HCT116 (cell line): ENCODE measurements at regions not wholly inside any gene's neighbourhood (a gene's known extent, or its start where the extent isn't known, plus 50 kb on each side); places are given as distances from the start of the nearest gene placed in this dataset.

Experiments used
- ATAC-seq: fragments of 200-7000 bp; cut with Tn5 transposase; 2 replicates; pipeline ENCODE4 v1.9.1; 2020; ENCODE audit warnings: mild to moderate bottlenecking, moderate library complexity
- BruUV-seq: library from RNA; stranded (reverse); fragments of 400-500 nt; replicated peaks from 2 replicates; lab custom pipeline; 2021; lab: Mats Ljungman, UMichigan
- CTCF ChIA-PET: fragments of 300-600 bp; sonication (Branson Sonifier 250); formaldehyde crosslinking; loops from one replicate; lab custom pipeline; 2021; ENCODE audit warnings: antibody characterized with exemption; lab: Charles Lee
- POLR2A ChIA-PET: fragments of 300-600, 350-600 bp; sonication (Branson Sonifier 250); formaldehyde crosslinking; loops from one replicate; lab custom pipeline; 2021; ENCODE audit warnings: antibody characterized with exemption; lab: Charles Lee
- RAD21 ChIA-PET, 2 experiments: fragments of 300-600 bp; sonication (Branson Sonifier 250); formaldehyde crosslinking; loops; one replicate each; lab custom pipeline; 2023; ENCODE audit warnings: low total read pairs in 2 of 2; ENCODE audit not compliant: uncharacterized antibody in 2 of 2, unreplicated experiment in 2 of 2, low non-redundant PET in 1 of 2; lab: Charles Lee
- DNase-seq: peaks from one replicate; pipeline ENCODE4 v3.0.0-alpha.2; 2010; ENCODE audit warnings: low read depth, low spot score
- H2AFZ ChIP-seq: fragments of 200-600 bp; shearing (Covaris generic), sonication (generic); 2 replicates; pipeline ENCODE4 v1.6.1; 2017; ENCODE audit warnings: low read depth, mixed run types, mixed read lengths, antibody characterized with exemption, low read length; ENCODE audit not compliant: poor library complexity, severe bottlenecking
- H3K27ac ChIP-seq: 2 replicates; pipeline ENCODE4 v1.5.1; 2012; ENCODE audit warnings: low read depth, low read length
- H3K27me3 ChIP-seq: fragments of 200-600 bp; sonication (generic); 2 replicates; pipeline ENCODE4 v1.6.1; 2016; ENCODE audit warnings: mixed run types, low read length, mixed read lengths; ENCODE audit not compliant: insufficient read depth
- H3K36me3 ChIP-seq, 2 experiments: fragments of 200-500 bp in 1 of 2; fragments of 200-600 bp in 1 of 2; sonication (Bioruptor generic) in 1 of 2; sonication (generic) in 1 of 2; 2 replicates each; pipeline versions ENCODE4 v1.5.1 to v1.6.1; 2014 to 2016; ENCODE audit warnings: low read length in 2 of 2, inconsistent platforms in 1 of 2, mixed read lengths in 1 of 2, mixed run types in 1 of 2; ENCODE audit not compliant: insufficient read depth in 2 of 2, control insufficient read depth in 1 of 2
- H3K4me1 ChIP-seq, 2 experiments: fragments of 200-600 bp in 1 of 2; sonication (generic) in 1 of 2; 2 replicates each; pipeline versions ENCODE4 v1.5.1 to v1.6.1; 2012 to 2017; ENCODE audit warnings: low read length in 2 of 2, inconsistent platforms in 1 of 2, mild to moderate bottlenecking in 1 of 2, mixed read lengths in 1 of 2, mixed run types in 1 of 2, moderate library complexity in 1 of 2; ENCODE audit not compliant: insufficient read depth in 2 of 2, control insufficient read depth in 1 of 2
- H3K4me2 ChIP-seq: fragments of 200-600 bp; sonication (generic); 2 replicates; pipeline ENCODE4 v1.6.1; 2017; ENCODE audit warnings: mixed run types, low read length, mixed read lengths
- H3K4me3 ChIP-seq, 2 experiments: fragments of 200-600 bp in 1 of 2; sonication (generic) in 1 of 2; replicated peaks in 1 of 2; 2 replicates each; pipeline ENCODE4 v1.5.1; 2011 to 2016; ENCODE audit warnings: low read length in 2 of 2, control low read depth in 1 of 2, low read depth in 1 of 2, mild to moderate bottlenecking in 1 of 2, mixed read lengths in 1 of 2, mixed run types in 1 of 2
- H3K79me2 ChIP-seq: fragments of 200-600 bp; sonication (generic); 2 replicates; pipeline ENCODE4 v1.6.1; 2017; ENCODE audit warnings: mild to moderate bottlenecking, mixed run types, low read length, moderate library complexity, mixed read lengths; ENCODE audit not compliant: insufficient read depth
- H3K9ac ChIP-seq: fragments of 200-600 bp; sonication (generic); 2 replicates; pipeline ENCODE4 v1.6.1; 2016; ENCODE audit warnings: low read length, mixed read lengths
- H3K9me2 ChIP-seq: fragments of 200-600 bp; sonication (generic), shearing (Covaris generic); 2 replicates; pipeline ENCODE4 v1.6.1; 2017; ENCODE audit warnings: mixed run types, mild to moderate bottlenecking, moderate library complexity; ENCODE audit not compliant: insufficient read depth
- H3K9me3 ChIP-seq, 2 experiments: fragments of 200-500 bp in 1 of 2; fragments of 200-600 bp in 1 of 2; sonication (Bioruptor generic) in 1 of 2; sonication (generic) in 1 of 2; 2 replicates each; pipeline ENCODE4 v1.6.1; 2014 to 2017; ENCODE audit warnings: low read length in 2 of 2, mixed read lengths in 2 of 2, inconsistent platforms in 1 of 2, low read depth in 1 of 2, mild to moderate bottlenecking in 1 of 2, mixed run types in 1 of 2, moderate library complexity in 1 of 2; ENCODE audit not compliant: control insufficient read depth in 1 of 2, insufficient read depth in 1 of 2
- H4K20me1 ChIP-seq: fragments of 200-600 bp; sonication (generic), shearing (Covaris generic); 2 replicates; pipeline ENCODE4 v1.6.1; 2017; ENCODE audit warnings: mixed run types, mild to moderate bottlenecking, moderate library complexity; ENCODE audit not compliant: insufficient read depth
- JUND ChIP-seq: IDR thresholded peaks from 2 replicates; pipeline ENCODE4 v1.6.1; 2012
- MAX ChIP-seq: IDR thresholded peaks from 2 replicates; pipeline ENCODE4 v1.6.1; 2012
- POLR2A ChIP-seq: IDR thresholded peaks from 2 replicates; pipeline ENCODE4 v1.7.0; 2011; ENCODE audit warnings: borderline replicate concordance; ENCODE audit not compliant: insufficient read depth, insufficient read length; ENCODE audit errors: extremely low read depth
- REST ChIP-seq: IDR thresholded peaks from 2 replicates; pipeline ENCODE4 v1.6.1; 2012; ENCODE audit warnings: low read depth
- SP1 ChIP-seq: IDR thresholded peaks from 2 replicates; pipeline ENCODE4 v1.6.1; 2012; ENCODE audit warnings: low read depth
- TCF7L2 ChIP-seq: IDR thresholded peaks from 2 replicates; pipeline ENCODE4 v1.7.0; 2011; ENCODE audit warnings: borderline replicate concordance, inconsistent platforms; ENCODE audit not compliant: insufficient read depth, insufficient read length; ENCODE audit errors: extremely low read depth
- YY1 ChIP-seq: IDR thresholded peaks from 2 replicates; pipeline ENCODE4 v1.6.1; 2011; ENCODE audit warnings: low read length, low read depth, moderate library complexity, mild to moderate bottlenecking; ENCODE audit not compliant: insufficient replicate concordance; ENCODE audit errors: extremely low read depth
- ZFX ChIP-seq: fragments of 450-650 bp; IDR thresholded peaks from 2 replicates; pipeline ENCODE4 v1.6.1; 2017
- intact Hi-C: fragments of 100-400 bp; cut with micrococcal nuclease; formaldehyde crosslinking; loops from 2 replicates; pipeline ENCODE4 v1.10.0; 2022

GRCh38 chr4:27428661-27429060 is 568.0 kb downstream of the STIM2 start:
- H3K79me2 ChIP-seq: no peaks in the 10 kb centered on the region
- no peaks in the 10 kb centered on the region; the same call in 1 of the 2 replicates for H4K20me1 ChIP-seq
- H3K4me3 ChIP-seq: no peak overlapping the region
- H3K9me2 ChIP-seq: 0 out of 2 replicates have a peak, but pooled peaks cover 2% of the 10 kb centered on the region
- H3K9me3 ChIP-seq: no peaks in the 10 kb centered on the region
- ChIA-PET RAD21 (no interaction called here), POLR2A (no interaction called here)
- H3K27ac ChIP-seq: no peak overlapping the region
- intact Hi-C loops: no loop called here
- peak overlapping the region; percentile 67 for H2AFZ ChIP-seq
- BruUV-seq: no TSS peak
- TF ChIP-seq JUND: no peak
- no peak for TF ChIP-seq SP1
- no peak for TF ChIP-seq ZFX
- no peak for TF ChIP-seq TCF7L2
- no peak for TF ChIP-seq REST
- TF ChIP-seq, all 23 proteins: peak for 0
- Histone ChIP-seq H3K36me3 (no peaks in the 10 kb centered on the region), H3K9ac (no peak overlapping the region), H3K27me3 (no peaks in the 10 kb centered on the region), H3K4me2 (no peak overlapping the region), H3K4me1 (no peaks in the 10 kb centered on the region)
- ATAC-seq (no peak), DNase-seq (no peak)
- CTCF ChIA-PET: no interaction called here

GRCh38 chr4:27429364-27429871 is 568.8 kb downstream of the STIM2 start:
- TF ChIP-seq MAX (no peak), POLR2A (no peak), YY1 (no peak)
- Histone ChIP-seq H3K4me2 (no peak overlapping the region), H3K79me2 (no peaks in the 10 kb centered on the region), H2AFZ (no peak overlapping the region), H3K9ac (no peak overlapping the region), H3K27me3 (no peaks in the 10 kb centered on the region), H3K4me3 (no peak overlapping the region), H4K20me1 (no peaks in the 10 kb centered on the region), H3K4me1 (no peaks in the 10 kb centered on the region), H3K36me3 (no peaks in the 10 kb centered on the region), H3K9me3 (no peaks in the 10 kb centered on the region), H3K9me2 (0 out of 2 replicates have a peak, but pooled peaks cover 2% of the 10 kb centered on the region), H3K27ac (no peak overlapping the region)
- DNase-seq: no peak
- BruUV-seq: no TSS peak
- RAD21 ChIA-PET: no interaction called here
- intact Hi-C loops: no loop called here
- ATAC-seq: no peak
- POLR2A ChIA-PET: no interaction called here
- CTCF ChIA-PET: no interaction called here
